WERI-Rb-1 (cell line): ENCODE measurements at regions not wholly inside any gene's neighbourhood (a gene's known extent, or its start where the extent isn't known, plus 50 kb on each side); places are given as distances from the start of the nearest gene placed in this dataset.
"Not testable (repeated sequence)": the region's sequence is repeated elsewhere in the genome, so short reads cannot be mapped to it uniquely, and the experiment has no call there.

ENCODE experiments used
- DNase-seq: peaks from one replicate; pipeline ENCODE4 v3.0.0-alpha.2; 2020
- H3K27ac ChIP-seq: fragments of 250-450 bp; sonication (Bioruptor Pico); 2 replicates; pipeline ENCODE4 v1.5.1; 2020; ENCODE audit warnings: mild to moderate bottlenecking, moderate library complexity
- H3K27me3 ChIP-seq: fragments of 250-450 bp; sonication (Bioruptor Pico); 2 replicates; pipeline ENCODE4 v1.5.1; 2021; ENCODE audit warnings: mild to moderate bottlenecking, low read depth, moderate library complexity; ENCODE audit not compliant: insufficient read depth, severe bottlenecking
- H3K36me3 ChIP-seq: fragments of 250-450 bp; sonication (Bioruptor Pico); 2 replicates; pipeline ENCODE4 v1.5.1; 2020; ENCODE audit warnings: mild to moderate bottlenecking, moderate library complexity
- H3K4me3 ChIP-seq: 2 replicates; pipeline ENCODE4 v1.5.1; 2011; ENCODE audit warnings: low read depth, mild to moderate bottlenecking, control low read depth, low read length
- H3K9me3 ChIP-seq: fragments of 250-450 bp; sonication (Bioruptor Pico); 2 replicates; pipeline ENCODE4 v1.5.1; 2021; ENCODE audit warnings: mild to moderate bottlenecking, moderate library complexity; ENCODE audit not compliant: severe bottlenecking
- TF ChIP-seq, protein P1 (sequence below): IDR thresholded peaks from 2 replicates; pipeline ENCODE4 v1.5.1; 2011; ENCODE audit warnings: low read depth, mild to moderate bottlenecking, control low read depth, inconsistent platforms, low read length

GRCh38 chr2:118372886-118373830 lies 284.9 kb downstream of the INSIG2 start:
- no peak overlapping the region for H3K27ac ChIP-seq

GRCh38 chr2:118371515-118371914 lies 283.2 kb downstream of the INSIG2 start:
- peak; percentile 19 for DNase-seq
- H3K27me3 ChIP-seq, result peaks cover 87% of the 10 kb centered on the region
- no peak overlapping the region for H3K27ac ChIP-seq
- TF ChIP-seq, protein P1, sequence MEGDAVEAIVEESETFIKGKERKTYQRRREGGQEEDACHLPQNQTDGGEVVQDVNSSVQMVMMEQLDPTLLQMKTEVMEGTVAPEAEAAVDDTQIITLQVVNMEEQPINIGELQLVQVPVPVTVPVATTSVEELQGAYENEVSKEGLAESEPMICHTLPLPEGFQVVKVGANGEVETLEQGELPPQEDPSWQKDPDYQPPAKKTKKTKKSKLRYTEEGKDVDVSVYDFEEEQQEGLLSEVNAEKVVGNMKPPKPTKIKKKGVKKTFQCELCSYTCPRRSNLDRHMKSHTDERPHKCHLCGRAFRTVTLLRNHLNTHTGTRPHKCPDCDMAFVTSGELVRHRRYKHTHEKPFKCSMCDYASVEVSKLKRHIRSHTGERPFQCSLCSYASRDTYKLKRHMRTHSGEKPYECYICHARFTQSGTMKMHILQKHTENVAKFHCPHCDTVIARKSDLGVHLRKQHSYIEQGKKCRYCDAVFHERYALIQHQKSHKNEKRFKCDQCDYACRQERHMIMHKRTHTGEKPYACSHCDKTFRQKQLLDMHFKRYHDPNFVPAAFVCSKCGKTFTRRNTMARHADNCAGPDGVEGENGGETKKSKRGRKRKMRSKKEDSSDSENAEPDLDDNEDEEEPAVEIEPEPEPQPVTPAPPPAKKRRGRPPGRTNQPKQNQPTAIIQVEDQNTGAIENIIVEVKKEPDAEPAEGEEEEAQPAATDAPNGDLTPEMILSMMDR, result peak; percentile 79
- no peaks in the 10 kb centered on the region for H3K9me3 ChIP-seq
- H3K36me3 ChIP-seq, result no peaks in the 10 kb centered on the region
- no peak overlapping the region for H3K4me3 ChIP-seq

More at GRCh38 chr2:118372886-118373830, 284.9 kb downstream of the INSIG2 start:
- H3K27me3 ChIP-seq, result peaks cover 87% of the 10 kb centered on the region
- no peak for DNase-seq
- H3K36me3 ChIP-seq, result no peaks in the 10 kb centered on the region
- TF ChIP-seq, protein P1, result no peak
- H3K9me3 ChIP-seq, result no peaks in the 10 kb centered on the region
- no peak overlapping the region for H3K4me3 ChIP-seq

GRCh38 chr2:118369521-118369920 lies 281.2 kb downstream of the INSIG2 start:
- not testable (repeated sequence) for H3K4me3 ChIP-seq, H3K9me3 ChIP-seq, H3K36me3 ChIP-seq, H3K27ac ChIP-seq, DNase-seq
- peaks cover 81% of the 10 kb centered on the region for H3K27me3 ChIP-seq

- Histone ChIP-seq H3K27ac (no peak overlapping the region), H3K4me3 (no peak overlapping the region), H3K27me3 (peaks cover 56% of the 10 kb centered on the region), H3K9me3 (no peaks in the 10 kb centered on the region), H3K36me3 (no peaks in the 10 kb centered on the region)
- no peak for DNase-seq
- TF ChIP-seq, protein P1, result no peak
These were observed 275.3 kb downstream of the INSIG2 start for GRCh38 chr2:118363604-118364003.

GRCh38 chr2:118356051-118356450 lies 267.8 kb downstream of the INSIG2 start:
- TF ChIP-seq, protein P1, result no peak
- H3K27me3 ChIP-seq, result peaks cover 36% of the 10 kb centered on the region
- no peak overlapping the region for H3K27ac ChIP-seq
- H3K36me3 ChIP-seq, result no peaks in the 10 kb centered on the region
- H3K9me3 ChIP-seq, result no peaks in the 10 kb centered on the region
- no peak overlapping the region for H3K4me3 ChIP-seq
- DNase-seq, result no peak

GRCh38 chr2:118351796-118352195 lies 263.5 kb downstream of the INSIG2 start:
- no peak for DNase-seq
- no peak overlapping the region for H3K4me3 ChIP-seq
- H3K36me3 ChIP-seq, result no peaks in the 10 kb centered on the region
- peaks cover 51% of the 10 kb centered on the region for H3K27me3 ChIP-seq
- TF ChIP-seq, protein P1, result no peak
- H3K9me3 ChIP-seq, result no peaks in the 10 kb centered on the region
- H3K27ac ChIP-seq, result no peak overlapping the region
